ENCODE measurements at regions not wholly inside any gene's neighbourhood (a gene's known extent, or its start where the extent isn't known, plus 50 kb on each side); places are given as distances from the start of the nearest gene placed in this dataset.
A peak's percentile ranks its signal among the peaks of the same experiment; 100 is the strongest.

DNA sequence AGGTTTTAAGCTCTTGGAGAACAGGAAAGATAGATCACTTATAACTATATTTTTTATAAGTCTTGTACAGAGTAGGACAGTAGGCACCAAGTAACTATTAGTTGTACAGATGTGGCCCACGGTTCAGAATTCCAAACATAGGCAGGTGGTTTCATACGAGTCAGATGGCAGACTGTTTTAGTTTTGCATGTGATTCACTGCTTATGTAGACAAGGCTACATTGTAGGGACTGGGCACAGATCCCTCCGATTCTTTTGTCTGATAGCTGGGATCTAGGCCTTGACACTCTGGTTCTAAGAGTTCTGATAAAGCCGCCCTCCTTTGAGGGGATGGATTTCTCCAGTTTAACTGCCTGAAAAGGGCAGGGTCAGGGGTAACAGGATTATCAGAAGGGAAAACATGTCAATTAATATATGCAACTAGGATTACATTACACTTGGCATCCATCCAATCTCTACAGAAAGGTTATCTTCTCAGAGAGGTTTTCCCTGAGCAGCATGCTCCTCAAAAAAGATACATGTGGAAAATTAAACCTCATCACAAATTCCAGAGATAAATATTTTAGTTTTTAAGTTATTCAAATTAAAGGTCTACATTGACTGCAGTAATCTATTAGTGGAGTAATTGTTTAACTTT, 87.8 kb downstream of the SPRY1 start:
- H3K9me3 ChIP-seq (ENCODE audit: control insufficient read depth, low read length) = no peaks in the 10 kb centered on the region
- H3K36me3 ChIP-seq (ENCODE audit: control insufficient read depth in 1 of 2, insufficient read depth in 2 of 2, low read length in 1 of 2) = no peaks in the 10 kb centered on the region
- no peaks in the 10 kb centered on the region for H3K27me3 ChIP-seq (ENCODE audit: control insufficient read depth in 1 of 2, insufficient read depth in 2 of 2, low read length in 1 of 2)
- H3K4me1 ChIP-seq (ENCODE audit: control insufficient read depth in 1 of 2, insufficient read depth in 2 of 2, low read length in 2 of 2) = no peaks in the 10 kb centered on the region
- no peak for ATAC-seq (ENCODE audit: low FRiP score)
- intact Hi-C loops (cut with DNase I) = no loop called here
- no peak overlapping the region for H3K27ac ChIP-seq (ENCODE audit: low read depth in 1 of 2, low read length in 2 of 2)
- no peak for DNase-seq
- 74 to 88% methylated on average over 4 of the region's 4 CpGs for WGBS, 2 donors
- H3K4me3 ChIP-seq (ENCODE audit: low read length in 2 of 2) = no peak overlapping the region

DNA sequence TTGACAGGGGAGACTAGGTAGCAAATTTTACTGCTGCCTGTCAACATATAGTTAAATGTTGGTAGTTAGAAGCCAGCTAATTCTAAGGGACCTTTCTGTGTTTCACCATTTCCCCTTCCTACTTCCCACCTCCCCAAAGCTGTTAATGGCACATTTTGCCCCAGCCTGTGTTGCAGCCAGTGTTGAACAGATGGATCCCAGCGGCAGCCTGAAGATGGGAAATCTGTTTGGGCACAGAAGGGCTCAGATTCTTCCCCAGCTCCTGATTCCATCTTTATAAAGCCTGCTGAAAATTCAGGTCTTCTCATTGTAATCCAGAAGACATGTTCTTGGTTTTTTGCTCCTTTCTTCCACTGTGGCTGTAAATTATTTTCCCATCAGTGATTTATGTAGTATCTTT, 89.0 kb downstream of the SPRY1 start:
- intact Hi-C loops (cut with DNase I) = no loop called here
- ATAC-seq (ENCODE audit: low FRiP score) (no peak), DNase-seq (no peak)
- Histone ChIP-seq H3K27me3 (ENCODE audit: control insufficient read depth in 1 of 2, insufficient read depth in 2 of 2, low read length in 1 of 2) (no peaks in the 10 kb centered on the region), H3K4me1 (ENCODE audit: control insufficient read depth in 1 of 2, insufficient read depth in 2 of 2, low read length in 2 of 2) (no peaks in the 10 kb centered on the region), H3K4me3 (ENCODE audit: low read length in 2 of 2) (no peak overlapping the region), H3K9me3 (ENCODE audit: control insufficient read depth, low read length) (no peaks in the 10 kb centered on the region), H3K36me3 (ENCODE audit: control insufficient read depth in 1 of 2, insufficient read depth in 2 of 2, low read length in 1 of 2) (no peaks in the 10 kb centered on the region), H3K27ac (ENCODE audit: low read depth in 1 of 2, low read length in 2 of 2) (no peak overlapping the region)
- WGBS, 2 donors = 76 to 83% methylated on average over 1 of the region's 1 CpG

DNA sequence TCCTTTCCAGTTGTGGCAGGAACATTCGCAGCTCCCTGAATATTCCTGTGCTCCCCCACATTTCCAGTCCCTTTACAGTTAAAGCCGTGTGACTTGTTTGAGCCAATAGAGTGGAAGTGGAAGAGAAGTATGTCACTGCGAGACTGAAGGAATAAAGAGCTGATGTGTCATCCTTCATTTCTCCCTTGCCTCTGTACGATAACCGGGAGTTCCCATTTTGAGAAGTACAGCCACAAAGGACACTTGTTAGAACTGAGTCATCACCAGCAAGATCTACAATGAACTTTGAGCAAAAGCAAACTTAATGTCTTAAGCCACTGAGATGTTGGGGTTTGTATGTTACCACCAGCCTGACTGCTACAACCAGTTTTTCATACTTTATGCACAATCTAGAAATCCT, 92.3 kb downstream of the SPRY1 start:
- Histone ChIP-seq H3K9me3 (ENCODE audit: control insufficient read depth, low read length) (no peaks in the 10 kb centered on the region), H3K4me1 (ENCODE audit: control insufficient read depth in 1 of 2, insufficient read depth in 2 of 2, low read length in 2 of 2) (no peaks in the 10 kb centered on the region), H3K27ac (ENCODE audit: low read depth in 1 of 2, low read length in 2 of 2) (no peak overlapping the region), H3K4me3 (ENCODE audit: low read length in 2 of 2) (no peak overlapping the region), H3K36me3 (ENCODE audit: control insufficient read depth in 1 of 2, insufficient read depth in 2 of 2, low read length in 1 of 2) (no peaks in the 10 kb centered on the region), H3K27me3 (ENCODE audit: control insufficient read depth in 1 of 2, insufficient read depth in 2 of 2, low read length in 1 of 2) (no peaks in the 10 kb centered on the region)
- DNase-seq = no peak
- 70 to 73% methylated on average over 5 of the region's 5 CpGs for WGBS, 2 donors
- ATAC-seq (ENCODE audit: low FRiP score) = no peak
- intact Hi-C loops (cut with DNase I) = no loop called here

DNA sequence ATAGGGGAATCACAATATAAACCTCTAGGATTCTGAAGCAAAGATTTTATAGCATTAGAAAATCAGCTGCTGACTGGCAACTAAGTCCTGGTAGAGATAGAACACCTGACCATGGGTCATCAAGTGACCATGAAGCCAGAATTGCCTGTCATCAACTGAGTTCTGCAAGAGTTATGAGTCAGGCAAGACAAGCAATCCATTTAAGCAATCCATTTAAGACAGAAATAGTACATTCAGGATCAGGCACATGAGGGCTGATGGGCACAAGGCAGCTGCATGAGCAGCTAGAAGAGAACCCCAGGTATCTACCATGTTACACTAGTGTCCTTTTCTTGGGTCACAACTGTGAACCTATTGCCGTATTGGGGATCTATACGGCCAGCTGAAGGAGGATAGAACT, 98.9 kb downstream of the SPRY1 start:
- H3K4me3 ChIP-seq (ENCODE audit: low read length in 2 of 2) = no peak overlapping the region
- no peaks in the 10 kb centered on the region for H3K36me3 ChIP-seq (ENCODE audit: control insufficient read depth in 1 of 2, insufficient read depth in 2 of 2, low read length in 1 of 2)
- peak; percentile 26 for ATAC-seq (ENCODE audit: low FRiP score)
- no peaks in the 10 kb centered on the region for H3K4me1 ChIP-seq (ENCODE audit: control insufficient read depth in 1 of 2, insufficient read depth in 2 of 2, low read length in 2 of 2)
- 95 to 96% methylated on average over 2 of the region's 2 CpGs for WGBS, 2 donors
- no peaks in the 10 kb centered on the region for H3K9me3 ChIP-seq (ENCODE audit: control insufficient read depth, low read length)
- DNase-seq = no peak
- H3K27ac ChIP-seq (ENCODE audit: low read depth in 1 of 2, low read length in 2 of 2) = no peak overlapping the region
- H3K27me3 ChIP-seq (ENCODE audit: control insufficient read depth in 1 of 2, insufficient read depth in 2 of 2, low read length in 1 of 2) = no peaks in the 10 kb centered on the region
- intact Hi-C loops (cut with DNase I) = no loop called here

DNA sequence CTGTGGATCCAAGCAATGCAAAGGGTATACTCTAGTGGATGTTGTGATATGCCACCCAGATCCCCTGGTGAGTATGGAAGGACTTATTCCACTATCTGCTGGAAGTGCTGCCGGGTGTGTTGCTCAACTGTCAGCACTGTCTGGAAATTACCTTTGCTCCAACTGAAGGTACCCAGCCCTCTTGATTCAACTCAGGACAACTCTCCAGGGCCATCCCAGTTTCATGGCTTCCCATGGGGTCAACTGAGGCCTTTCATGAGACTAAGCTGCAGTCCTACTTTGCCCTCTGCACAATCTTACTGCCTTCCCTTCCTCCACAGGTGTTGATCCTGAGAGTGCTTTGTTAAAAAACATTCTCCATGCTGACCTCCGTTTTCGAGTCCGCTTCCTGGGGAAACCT, 99.8 kb downstream of the SPRY1 start:
- 93 to 95% methylated on average over 4 of the region's 4 CpGs for WGBS, 2 donors
- Histone ChIP-seq H3K27me3 (ENCODE audit: control insufficient read depth in 1 of 2, insufficient read depth in 2 of 2, low read length in 1 of 2) (no peaks in the 10 kb centered on the region), H3K9me3 (ENCODE audit: control insufficient read depth, low read length) (no peaks in the 10 kb centered on the region), H3K4me1 (ENCODE audit: control insufficient read depth in 1 of 2, insufficient read depth in 2 of 2, low read length in 2 of 2) (no peaks in the 10 kb centered on the region), H3K27ac (ENCODE audit: low read depth in 1 of 2, low read length in 2 of 2) (no peak overlapping the region), H3K4me3 (ENCODE audit: low read length in 2 of 2) (no peak overlapping the region), H3K36me3 (ENCODE audit: control insufficient read depth in 1 of 2, insufficient read depth in 2 of 2, low read length in 1 of 2) (no peaks in the 10 kb centered on the region)
- DNase-seq (no peak), ATAC-seq (ENCODE audit: low FRiP score) (no peak)
- intact Hi-C loops (cut with DNase I) = no loop called here

DNA sequence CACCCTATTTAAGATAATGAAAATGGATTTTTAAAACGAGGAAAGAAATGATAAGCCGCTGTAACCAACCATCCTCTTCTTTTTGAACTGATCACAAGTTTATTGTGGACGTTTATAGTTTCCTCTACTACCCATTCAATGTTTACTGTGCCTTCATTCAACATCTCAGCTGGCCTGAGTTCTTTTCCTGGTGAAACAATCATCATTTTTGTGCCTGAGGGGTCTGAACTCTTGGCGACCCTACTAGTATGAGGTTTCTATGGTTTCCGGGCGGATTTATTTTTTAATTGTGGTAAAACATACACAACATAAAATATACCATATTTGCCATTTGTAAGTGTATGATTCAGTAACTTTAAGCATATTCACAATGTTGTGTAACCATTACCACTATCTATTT, 100.7 kb downstream of the SPRY1 start:
- Histone ChIP-seq H3K36me3 (ENCODE audit: control insufficient read depth in 1 of 2, insufficient read depth in 2 of 2, low read length in 1 of 2) (no peaks in the 10 kb centered on the region), H3K4me3 (ENCODE audit: low read length in 2 of 2) (no peak overlapping the region), H3K27ac (ENCODE audit: low read depth in 1 of 2, low read length in 2 of 2) (no peak overlapping the region), H3K9me3 (ENCODE audit: control insufficient read depth, low read length) (no peaks in the 10 kb centered on the region), H3K4me1 (ENCODE audit: control insufficient read depth in 1 of 2, insufficient read depth in 2 of 2, low read length in 2 of 2) (no peaks in the 10 kb centered on the region), H3K27me3 (ENCODE audit: control insufficient read depth in 1 of 2, insufficient read depth in 2 of 2, low read length in 1 of 2) (no peaks in the 10 kb centered on the region)
- DNase-seq = no peak
- intact Hi-C loops (cut with DNase I) = no loop called here
- no peak for ATAC-seq (ENCODE audit: low FRiP score)
- WGBS, 2 donors = 85 to 87% methylated on average over 6 of the region's 6 CpGs

DNA sequence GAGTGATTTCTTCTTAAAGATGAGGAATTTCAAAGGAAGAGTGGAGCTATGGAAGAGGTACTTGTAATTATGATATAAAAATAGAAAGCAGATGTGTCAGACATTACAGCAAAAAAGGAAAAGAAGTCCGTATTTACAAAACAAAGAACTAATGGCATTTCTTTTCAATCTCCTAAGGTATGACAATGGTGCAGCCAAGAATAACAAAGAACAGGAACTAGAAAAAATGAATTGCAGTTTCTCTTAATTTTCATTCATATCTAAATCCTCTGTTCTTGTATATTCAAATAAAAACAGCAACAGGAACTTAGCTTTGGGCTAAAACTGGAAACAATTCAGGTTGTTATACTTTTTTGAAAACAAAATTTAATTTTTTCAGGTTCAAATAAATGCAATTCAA, 105.1 kb downstream of the SPRY1 start:
- no peaks in the 10 kb centered on the region for H3K27me3 ChIP-seq (ENCODE audit: control insufficient read depth in 1 of 2, insufficient read depth in 2 of 2, low read length in 1 of 2)
- H3K9me3 ChIP-seq (ENCODE audit: control insufficient read depth, low read length) = no peaks in the 10 kb centered on the region
- H3K4me3 ChIP-seq (ENCODE audit: low read length in 2 of 2) = no peak overlapping the region
- no peaks in the 10 kb centered on the region for H3K36me3 ChIP-seq (ENCODE audit: control insufficient read depth in 1 of 2, insufficient read depth in 2 of 2, low read length in 1 of 2)
- intact Hi-C loops (cut with DNase I) = no loop called here
- ATAC-seq (ENCODE audit: low FRiP score) (no peak), DNase-seq (no peak)
- H3K27ac ChIP-seq (ENCODE audit: low read depth in 1 of 2, low read length in 2 of 2) = no peak overlapping the region
- 64 to 70% methylated on average over 1 of the region's 1 CpG for whole genome bisulfite sequencing, 2 donors
- H3K4me1 ChIP-seq (ENCODE audit: control insufficient read depth in 1 of 2, insufficient read depth in 2 of 2, low read length in 2 of 2) = peaks cover 0 to 1% of the 10 kb centered on the region in 2 donors

DNA sequence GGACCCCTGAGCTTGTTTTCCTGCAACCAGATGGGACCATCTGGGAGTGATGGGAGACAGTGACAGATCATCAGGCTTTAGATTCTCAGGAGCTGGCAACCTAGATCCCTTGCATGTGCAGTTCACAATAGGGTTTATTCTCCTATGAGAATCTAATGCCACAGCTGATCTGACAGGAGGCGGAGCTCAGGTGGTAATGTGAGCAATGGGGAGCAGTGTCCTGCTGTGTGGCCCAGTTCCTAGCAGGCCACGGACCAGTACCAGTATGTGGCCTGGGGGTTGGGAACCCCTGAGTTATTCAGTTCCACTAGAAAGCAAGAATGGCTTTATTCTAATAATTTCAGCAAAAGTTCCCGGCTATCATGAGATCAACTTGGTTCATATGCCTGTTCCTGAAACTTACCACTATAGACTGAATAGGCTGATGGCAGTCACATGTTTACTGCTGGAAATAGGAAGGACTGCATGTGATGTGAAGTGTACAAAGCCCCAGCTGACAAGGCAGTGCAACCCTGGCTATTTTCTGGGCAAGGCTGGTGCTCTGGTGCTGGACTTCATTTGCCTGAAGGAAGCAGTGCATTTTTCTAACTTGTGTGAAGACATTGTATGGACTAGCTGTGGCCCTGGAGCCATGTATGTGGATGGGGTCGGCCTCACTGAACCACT, 107.2 kb downstream of the SPRY1 start:
- no peak overlapping the region for H3K4me3 ChIP-seq (ENCODE audit: low read length in 2 of 2)
- DNase-seq (peak in 1 of 2 donors; percentile 62), ATAC-seq (ENCODE audit: low FRiP score) (peak; percentile 24)
- peaks cover 0 to 1% of the 10 kb centered on the region in 2 donors for H3K4me1 ChIP-seq (ENCODE audit: control insufficient read depth in 1 of 2, insufficient read depth in 2 of 2, low read length in 2 of 2)
- H3K27ac ChIP-seq (ENCODE audit: low read depth in 1 of 2, low read length in 2 of 2) = no peak overlapping the region
- intact Hi-C loops (cut with DNase I) = no loop called here
- H3K36me3 ChIP-seq (ENCODE audit: control insufficient read depth in 1 of 2, insufficient read depth in 2 of 2, low read length in 1 of 2) = no peaks in the 10 kb centered on the region
- 87 to 96% methylated on average over 4 of the region's 4 CpGs for WGBS, 2 donors
- H3K27me3 ChIP-seq (ENCODE audit: control insufficient read depth in 1 of 2, insufficient read depth in 2 of 2, low read length in 1 of 2) = no peaks in the 10 kb centered on the region
- H3K9me3 ChIP-seq (ENCODE audit: control insufficient read depth, low read length) = no peaks in the 10 kb centered on the region

All from aorta (tissue), 5 donors.